Colonic mucosa (tissue), 4 donors: ENCODE measurements at regions not wholly inside any gene's neighbourhood (a gene's known extent, or its start where the extent isn't known, plus 50 kb on each side); places are given as distances from the start of the nearest gene placed in this dataset.

Experiments used
- DNase-seq: peaks from one replicate; pipeline ENCODE4 v3.0.0-alpha.2; 2020
- H3K27ac ChIP-seq: fragments of 200-600 bp; one replicate; pipeline ENCODE4 v1.8.0; 2021
- H3K27me3 ChIP-seq: fragments of 200-600 bp; one replicate; pipeline ENCODE4 v1.8.0; 2021
- H3K36me3 ChIP-seq: fragments of 200-600 bp; one replicate; pipeline ENCODE4 v1.8.0; 2021
- H3K4me1 ChIP-seq: fragments of 200-600 bp; one replicate; pipeline ENCODE4 v1.8.0; 2021; ENCODE audit warnings: mild to moderate bottlenecking
- H3K4me3 ChIP-seq: fragments of 200-600 bp; one replicate; pipeline ENCODE4 v1.8.0; 2021
- H3K9ac ChIP-seq, 2 donors: one replicate each; pipeline ENCODE4 v1.7.0; 2013; ENCODE audit warnings: control low read depth in 2 of 2, low read depth in 2 of 2, low read length in 2 of 2
- H3K9me3 ChIP-seq: fragments of 200-600 bp; one replicate; pipeline ENCODE4 v1.8.0; 2021
- intact Hi-C: fragments of 100-400 bp; cut with DNase I; formaldehyde crosslinking; loops from one replicate; pipeline ENCODE4 v1.14.1; 2022
- TF ChIP-seq, protein P1 (sequence below): fragments of 200-600 bp; IDR thresholded peaks from one replicate; pipeline ENCODE4 v1.8.0; 2022; ENCODE audit warnings: antibody characterized with exemption, mild to moderate bottlenecking
- donor health status: healthy.
- donor health status: DM: no; HTN: no; CAD: no.
- donor health status: DM: no; HTN: no; CAD: no.

DNA sequence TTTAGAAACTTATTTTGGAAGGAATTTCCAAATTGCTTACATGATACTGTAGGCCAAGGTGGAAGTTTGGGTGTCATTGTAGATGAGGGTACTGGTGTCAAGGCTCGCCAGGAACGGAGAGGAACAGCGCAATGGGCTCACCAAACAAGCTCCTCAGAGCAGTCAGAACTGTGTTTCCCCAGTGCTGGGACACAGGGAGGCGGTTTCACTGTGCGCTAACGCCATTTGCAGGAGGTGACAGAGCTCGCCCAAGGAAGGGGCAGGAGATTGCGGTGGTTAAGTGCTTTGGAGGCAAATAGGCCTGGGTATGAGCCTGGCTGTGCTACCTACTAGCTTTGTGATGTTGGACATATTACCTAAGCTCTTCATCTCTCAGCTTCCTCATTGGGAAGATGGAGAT is 57.3 kb downstream of the HHEX start:
- Histone ChIP-seq H3K27ac (no peak overlapping the region), H3K27me3 (no peaks in the 10 kb centered on the region), H3K36me3 (no peaks in the 10 kb centered on the region)

DNA sequence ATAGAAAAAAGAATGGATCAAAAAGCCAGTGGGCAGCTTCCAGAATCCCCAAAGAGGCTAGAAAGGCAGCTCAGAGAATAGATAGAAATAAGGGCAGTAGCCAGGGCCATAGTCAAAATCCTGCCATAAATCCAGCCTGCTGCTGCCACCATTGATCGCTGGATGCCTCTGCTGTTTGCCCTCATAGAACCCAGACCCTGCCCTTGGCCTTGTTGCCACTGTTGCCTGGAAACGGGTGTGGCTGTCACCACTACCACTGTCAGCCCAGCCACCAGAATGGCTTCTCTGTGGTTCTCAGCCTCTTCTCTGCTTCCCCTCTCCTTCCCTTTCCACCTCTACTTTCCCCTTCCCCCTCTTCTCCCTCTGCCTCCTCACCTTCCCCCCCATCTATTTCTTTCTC is 57.8 kb downstream of the HHEX start:
- peak; percentile 23 for DNase-seq
- TF ChIP-seq, protein P1, sequence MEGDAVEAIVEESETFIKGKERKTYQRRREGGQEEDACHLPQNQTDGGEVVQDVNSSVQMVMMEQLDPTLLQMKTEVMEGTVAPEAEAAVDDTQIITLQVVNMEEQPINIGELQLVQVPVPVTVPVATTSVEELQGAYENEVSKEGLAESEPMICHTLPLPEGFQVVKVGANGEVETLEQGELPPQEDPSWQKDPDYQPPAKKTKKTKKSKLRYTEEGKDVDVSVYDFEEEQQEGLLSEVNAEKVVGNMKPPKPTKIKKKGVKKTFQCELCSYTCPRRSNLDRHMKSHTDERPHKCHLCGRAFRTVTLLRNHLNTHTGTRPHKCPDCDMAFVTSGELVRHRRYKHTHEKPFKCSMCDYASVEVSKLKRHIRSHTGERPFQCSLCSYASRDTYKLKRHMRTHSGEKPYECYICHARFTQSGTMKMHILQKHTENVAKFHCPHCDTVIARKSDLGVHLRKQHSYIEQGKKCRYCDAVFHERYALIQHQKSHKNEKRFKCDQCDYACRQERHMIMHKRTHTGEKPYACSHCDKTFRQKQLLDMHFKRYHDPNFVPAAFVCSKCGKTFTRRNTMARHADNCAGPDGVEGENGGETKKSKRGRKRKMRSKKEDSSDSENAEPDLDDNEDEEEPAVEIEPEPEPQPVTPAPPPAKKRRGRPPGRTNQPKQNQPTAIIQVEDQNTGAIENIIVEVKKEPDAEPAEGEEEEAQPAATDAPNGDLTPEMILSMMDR: no peak
- intact Hi-C loops: no loop called here
- Histone ChIP-seq H3K9me3 (no peaks in the 10 kb centered on the region), H3K4me3 (no peak overlapping the region), H3K9ac (no peak overlapping the region), H3K27me3 (no peaks in the 10 kb centered on the region), H3K36me3 (no peaks in the 10 kb centered on the region), H3K4me1 (no peaks in the 10 kb centered on the region), H3K27ac (no peak overlapping the region)

More for the DNA sequence above, 57.3 kb downstream of the HHEX start:
- Histone ChIP-seq H3K4me3 (no peak overlapping the region), H3K9ac (no peak overlapping the region), H3K9me3 (no peaks in the 10 kb centered on the region), H3K4me1 (no peaks in the 10 kb centered on the region)
- intact Hi-C loops: no loop called here
- TF ChIP-seq, protein P1: no peak
- no peak for DNase-seq

DNA sequence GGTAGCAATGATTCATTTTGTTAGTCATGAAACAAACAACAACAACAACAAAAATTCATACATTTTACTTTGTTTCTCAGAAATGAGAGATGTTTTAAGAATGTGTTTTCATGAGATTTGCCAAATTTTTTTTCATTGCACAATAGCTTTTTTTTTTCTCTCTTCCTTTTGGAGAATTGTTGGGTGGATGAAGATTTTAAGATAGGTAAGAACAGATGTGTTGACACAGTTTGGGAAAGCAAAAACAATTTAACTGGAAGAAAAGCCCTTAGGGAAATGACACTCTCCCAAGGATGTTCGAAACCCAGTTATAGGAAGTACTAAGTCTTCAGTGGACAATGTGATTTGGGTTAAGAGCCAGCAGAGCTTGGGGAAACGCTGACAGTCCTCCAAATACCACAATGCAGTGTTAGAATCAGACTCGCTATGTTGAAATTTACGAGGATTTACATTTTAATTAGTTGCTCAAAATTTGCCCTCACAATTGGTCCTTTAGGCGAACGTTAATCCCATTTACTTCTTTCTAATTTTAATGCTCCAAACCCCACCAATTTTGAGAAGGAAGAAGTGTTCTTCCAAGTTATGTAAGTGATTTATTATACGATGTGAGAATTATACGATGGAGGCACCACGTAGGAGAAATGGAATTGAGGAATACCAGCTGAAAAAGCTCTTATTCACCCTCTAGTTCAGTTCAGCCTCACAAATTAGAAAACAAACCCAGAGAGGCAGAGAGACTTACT is 61.2 kb downstream of the HHEX start:
- H3K36me3 ChIP-seq: no peaks in the 10 kb centered on the region
- H3K4me1 ChIP-seq: no peaks in the 10 kb centered on the region
- H3K4me3 ChIP-seq: no peak overlapping the region
- H3K9ac ChIP-seq: no peak overlapping the region
- TF ChIP-seq, protein P1: no peak
- H3K27ac ChIP-seq: no peak overlapping the region
- no peaks in the 10 kb centered on the region for H3K9me3 ChIP-seq
- intact Hi-C loops: no loop called here
- DNase-seq: no peak
- no peaks in the 10 kb centered on the region for H3K27me3 ChIP-seq

- H3K9ac ChIP-seq: no peak overlapping the region
- no peak for DNase-seq
- no peaks in the 10 kb centered on the region for H3K4me1 ChIP-seq
- H3K36me3 ChIP-seq: no peaks in the 10 kb centered on the region
- no peak overlapping the region for H3K27ac ChIP-seq
- intact Hi-C loops: no loop called here
- TF ChIP-seq, protein P1: no peak
- H3K27me3 ChIP-seq: no peaks in the 10 kb centered on the region
- H3K9me3 ChIP-seq: no peaks in the 10 kb centered on the region
- H3K4me3 ChIP-seq: no peak overlapping the region
These were observed 61.7 kb downstream of the HHEX start for GRCh38 chr10:92751534-92751811.

- TF ChIP-seq, protein P1: no peak
- Histone ChIP-seq H3K4me1 (no peaks in the 10 kb centered on the region), H3K36me3 (no peaks in the 10 kb centered on the region), H3K27me3 (no peaks in the 10 kb centered on the region), H3K9me3 (no peaks in the 10 kb centered on the region), H3K27ac (no peak overlapping the region), H3K9ac (no peak overlapping the region), H3K4me3 (no peak overlapping the region)
- intact Hi-C loops: no loop called here
- no peak for DNase-seq
These were observed 62.1 kb downstream of the HHEX start for GRCh38 chr10:92751827-92752226.
